CD4-positive, alpha-beta T cell treated with Interleukin-12 subunit alpha and Interleukin-12 subunit beta, for 1 hour (primary cell): ENCODE measurements at regions not wholly inside any gene's neighbourhood (a gene's known extent, or its start where the extent isn't known, plus 50 kb on each side); places are given as distances from the start of the nearest gene placed in this dataset.

Source experiments
- DNase-seq: peaks from one replicate; pipeline ENCODE4 v3.0.0-alpha.2; 2020

DNA sequence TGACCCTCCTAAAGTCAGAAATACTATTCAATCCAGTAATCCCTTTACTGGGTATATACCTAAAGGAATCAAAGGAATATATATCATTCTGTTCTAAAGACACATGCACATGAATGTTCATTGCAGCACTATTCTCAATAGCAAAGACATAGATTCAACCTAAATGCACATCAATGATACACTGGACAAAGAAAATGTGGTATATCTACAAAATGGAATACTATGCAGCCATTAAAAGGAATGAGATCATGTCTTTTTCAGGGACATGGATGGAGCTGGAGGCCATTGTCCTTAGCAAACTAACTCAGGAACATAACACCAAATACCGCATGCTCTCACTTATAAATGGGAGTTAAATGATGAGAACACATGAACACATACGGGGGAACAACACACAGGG lies 306.0 kb upstream of the EPHA5 start:
- no peak for DNase-seq

DNA sequence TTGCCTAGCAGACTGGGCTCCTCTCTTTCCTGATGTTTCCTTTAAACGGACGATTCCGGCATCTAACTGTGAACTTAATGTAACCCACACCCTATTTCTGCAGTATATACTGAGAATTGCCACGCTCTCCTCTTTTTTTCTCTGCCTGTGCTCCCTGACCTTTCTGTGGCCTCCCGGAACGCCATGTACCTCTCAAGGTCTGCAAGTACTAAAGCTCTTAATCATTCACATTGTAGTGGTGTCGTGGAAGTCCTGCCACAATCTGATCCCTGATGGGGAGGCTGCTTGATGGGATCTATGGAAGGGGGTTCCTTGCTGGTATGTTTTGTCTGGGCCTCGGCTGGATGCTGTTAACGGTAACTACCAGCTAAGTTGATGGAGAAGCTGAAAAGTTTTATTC lies 302.9 kb upstream of the EPHA5 start:
- DNase-seq = no peak

DNA sequence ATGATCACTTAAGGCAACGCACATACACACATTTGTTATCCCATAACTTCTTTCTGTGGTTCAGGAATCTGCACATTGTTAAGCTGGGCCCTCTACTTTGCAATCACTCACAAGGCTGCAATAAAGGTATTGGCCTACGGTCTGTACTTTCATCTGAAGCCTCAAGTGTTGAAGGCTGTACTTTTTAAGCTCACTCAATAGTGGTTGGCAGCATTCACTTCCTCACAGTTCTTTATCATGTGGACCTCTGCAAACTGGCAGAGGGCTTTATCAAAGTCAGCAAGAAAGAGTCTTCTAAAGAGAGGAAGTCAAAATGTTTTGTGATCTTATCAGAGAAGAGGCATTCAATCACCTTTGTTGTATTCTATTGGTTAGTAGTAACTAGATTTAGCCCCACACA lies 301.4 kb upstream of the EPHA5 start:
- DNase-seq = no peak

DNA sequence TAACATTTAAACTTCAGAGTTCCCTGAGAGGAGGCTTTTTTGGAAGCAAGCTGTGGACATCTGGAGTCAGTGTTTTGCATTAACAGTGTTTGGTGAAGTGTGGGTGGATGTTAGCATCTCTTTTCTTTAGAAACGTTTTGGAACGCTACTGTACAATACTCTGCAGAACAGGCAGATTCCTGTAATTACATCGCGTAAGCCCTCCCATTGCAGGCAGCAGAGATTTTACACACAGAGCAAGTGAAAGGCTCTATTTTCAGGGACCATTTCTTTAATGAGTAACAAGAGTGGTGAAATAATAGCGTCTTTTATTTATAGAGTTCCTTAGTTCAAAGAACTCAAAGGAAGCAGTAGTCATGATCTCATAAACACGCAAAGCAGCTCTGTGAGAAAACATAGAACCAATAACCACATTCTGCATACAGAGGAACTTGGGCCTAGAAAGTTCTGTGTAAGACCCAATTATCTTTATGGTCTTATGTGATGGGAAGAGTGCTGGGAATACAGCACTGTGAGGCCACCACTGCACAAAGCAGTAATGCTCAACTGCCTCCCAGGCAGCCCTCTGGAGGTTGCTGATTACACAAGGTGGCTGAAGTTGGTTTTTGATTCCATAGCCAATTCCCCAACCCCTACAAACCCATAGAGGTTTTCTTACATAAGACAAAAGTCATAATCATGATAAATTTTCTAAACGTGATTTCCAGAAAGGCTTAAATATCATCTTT lies 298.7 kb upstream of the EPHA5 start:
- no peak for DNase-seq

GRCh38 chr4:65960751-65961150 lies 290.5 kb upstream of the EPHA5 start:
- DNase-seq = no peak

GRCh38 chr4:65954416-65954815 lies 284.1 kb upstream of the EPHA5 start:
- no peak for DNase-seq

- no peak for DNase-seq
These were observed 280.9 kb upstream of the EPHA5 start for GRCh38 chr4:65951177-65951576.

- DNase-seq = no peak
These were observed 272.8 kb upstream of the EPHA5 start for GRCh38 chr4:65943076-65943475.

GRCh38 chr4:65924843-65925242 lies 254.6 kb upstream of the EPHA5 start:
- no peak for DNase-seq

DNA sequence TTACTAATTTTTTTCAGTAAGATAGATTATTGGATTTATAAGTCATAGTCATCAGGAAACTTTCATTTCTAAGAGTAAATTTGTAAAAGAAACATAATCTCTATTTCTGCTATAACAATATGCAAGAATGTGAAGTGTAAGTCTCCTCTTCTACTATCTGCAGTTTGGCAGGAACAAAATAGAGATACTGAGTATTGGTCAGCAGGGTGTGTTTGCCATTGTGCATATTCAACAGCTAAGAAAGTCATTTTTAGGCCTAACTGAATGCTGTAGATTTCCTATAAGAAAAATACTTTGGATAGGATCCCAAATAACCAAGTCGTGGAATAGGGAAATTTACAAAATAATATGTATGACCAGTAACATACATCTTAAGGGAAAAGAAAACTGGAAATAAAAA lies 253.3 kb upstream of the EPHA5 start:
- no peak for DNase-seq

- no peak for DNase-seq
These were observed 250.9 kb upstream of the EPHA5 start for GRCh38 chr4:65921180-65921579.

DNA sequence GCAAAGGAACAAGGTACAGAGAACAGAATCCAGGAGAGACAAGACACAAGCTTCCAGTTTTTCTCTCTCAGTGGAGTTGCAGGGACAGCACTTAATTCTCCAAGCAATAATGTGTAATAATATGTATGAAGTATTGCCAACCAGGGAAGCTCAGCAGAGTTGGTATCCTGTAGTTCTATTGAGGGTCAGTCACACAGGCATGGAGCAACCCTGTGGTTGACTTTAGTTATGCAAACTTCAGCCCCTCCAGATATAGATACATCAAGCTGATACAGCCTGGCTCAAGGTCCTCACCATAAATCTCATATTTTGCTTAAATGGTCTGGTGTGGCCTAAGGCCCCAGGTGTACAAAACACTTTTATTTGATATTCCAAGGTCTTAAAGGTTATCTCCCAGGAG lies 248.6 kb upstream of the EPHA5 start:
- DNase-seq = no peak

DNA sequence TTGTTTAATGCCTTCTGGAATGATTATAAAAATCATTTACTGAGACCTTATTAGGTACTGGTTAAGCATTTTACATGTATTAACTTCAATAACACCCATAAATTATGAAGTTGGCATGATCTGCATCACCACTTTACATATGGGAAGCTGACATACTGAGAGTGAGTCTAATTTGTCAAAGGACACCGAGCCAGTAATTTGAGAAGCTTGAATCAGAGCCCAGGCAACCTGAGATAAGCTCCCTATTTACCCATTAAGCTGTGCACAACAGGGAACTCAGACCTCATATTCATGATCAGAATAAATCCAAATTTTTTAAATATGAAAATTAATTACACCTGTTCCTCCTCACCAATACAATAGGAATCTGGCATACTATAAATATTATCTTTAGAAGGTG lies 247.9 kb upstream of the EPHA5 start:
- DNase-seq = no peak

DNA sequence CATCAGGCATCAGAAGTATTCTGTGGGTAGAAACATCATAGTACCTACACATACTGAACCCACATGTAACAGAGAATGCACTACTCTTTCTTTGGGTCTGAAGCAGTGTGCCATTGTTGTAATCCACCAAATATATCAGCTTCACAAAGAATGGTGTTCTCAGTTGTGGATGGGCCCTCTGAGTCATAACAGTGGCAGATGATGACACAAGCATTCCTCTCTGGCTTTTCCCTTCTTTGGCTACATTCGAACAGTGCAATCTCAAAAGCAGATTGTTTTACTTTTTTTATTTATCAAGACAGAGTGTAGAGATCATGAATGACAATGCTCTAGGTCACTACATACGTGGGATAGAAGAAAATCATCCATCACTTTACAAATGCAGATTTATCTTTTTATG lies 247.2 kb upstream of the EPHA5 start:
- DNase-seq = no peak

DNA sequence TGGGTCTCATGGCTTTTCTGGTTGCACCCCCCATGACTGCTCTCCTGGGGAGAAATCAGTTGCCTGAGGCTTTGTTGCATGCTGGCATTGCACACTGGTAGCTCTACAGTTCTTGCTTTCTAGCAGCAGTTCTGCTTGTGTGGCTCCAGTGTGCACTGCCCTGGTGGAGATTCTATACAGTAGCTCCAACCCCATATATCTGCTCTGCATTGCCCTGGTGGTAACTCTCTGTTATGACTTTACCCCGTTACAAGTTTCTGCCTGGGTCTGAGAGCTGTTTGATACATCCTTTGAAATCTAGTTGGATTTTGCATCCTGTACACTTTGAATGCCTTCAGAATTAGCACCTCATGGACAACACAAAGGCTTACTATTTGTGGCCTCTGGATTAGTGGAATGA lies 241.4 kb upstream of the EPHA5 start:
- DNase-seq = no peak

- DNase-seq = no peak
These were observed 223.9 kb upstream of the EPHA5 start for GRCh38 chr4:65893957-65894755.

- DNase-seq = no peak
These were observed 223.0 kb upstream of the EPHA5 start for GRCh38 chr4:65893271-65893670.

DNA sequence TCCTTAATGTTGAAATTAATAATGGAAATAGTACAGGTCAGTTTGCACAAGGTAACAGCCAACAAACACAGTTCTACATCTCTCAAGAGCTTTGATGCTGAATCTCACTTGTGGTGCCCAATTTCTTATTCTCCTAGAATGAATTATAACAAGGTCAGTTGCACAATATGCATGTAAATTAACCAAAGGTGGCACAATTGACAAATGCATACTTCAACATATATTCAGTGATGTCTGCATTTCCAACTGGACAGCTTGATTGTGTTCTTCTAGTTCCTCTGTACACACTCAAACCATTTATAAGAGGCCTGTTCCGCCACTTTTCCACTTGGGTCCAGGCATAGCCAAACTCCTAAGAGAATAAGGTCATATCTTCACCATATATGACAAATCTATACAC lies 210.3 kb upstream of the EPHA5 start:
- DNase-seq = no peak

- no peak for DNase-seq
These were observed 198.0 kb upstream of the EPHA5 start for GRCh38 chr4:65868096-65868824.

DNA sequence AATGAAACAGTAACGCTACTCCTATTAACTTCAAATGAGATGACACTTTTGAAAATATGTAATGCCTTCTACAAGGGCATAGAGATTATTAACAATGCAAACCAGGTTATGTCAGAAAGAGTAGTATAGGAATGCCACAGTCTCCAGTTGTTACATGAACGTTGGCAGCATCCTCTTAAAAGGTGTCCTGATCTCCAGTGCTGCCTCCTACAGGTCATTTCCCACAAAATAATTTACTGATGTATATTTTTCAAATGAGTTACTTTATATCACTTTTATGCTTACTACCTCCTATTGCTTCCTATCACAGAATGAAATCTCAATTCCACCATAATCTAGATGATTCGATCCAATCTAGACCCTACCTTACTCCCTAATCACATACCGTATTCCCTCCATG lies 195.2 kb upstream of the EPHA5 start:
- DNase-seq = no peak

DNA sequence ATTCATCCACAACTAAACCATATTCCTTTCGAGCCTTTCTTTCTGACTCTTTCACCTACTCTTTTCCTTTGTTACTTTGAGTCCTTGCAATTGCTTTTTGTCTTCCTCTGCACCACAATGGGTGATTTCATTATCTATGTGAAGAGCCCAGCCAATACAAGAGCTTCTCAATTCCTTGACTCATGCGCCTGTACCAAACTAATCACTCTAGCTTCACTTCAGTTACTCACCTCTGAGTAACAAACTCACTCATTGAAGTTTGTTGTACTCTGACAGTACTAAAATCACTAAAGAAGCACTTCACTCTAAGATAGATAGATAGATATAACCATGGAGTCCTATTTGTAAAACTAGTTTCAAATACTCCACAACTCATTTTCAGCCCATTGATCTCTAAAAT lies 191.7 kb upstream of the EPHA5 start:
- DNase-seq = no peak

DNA sequence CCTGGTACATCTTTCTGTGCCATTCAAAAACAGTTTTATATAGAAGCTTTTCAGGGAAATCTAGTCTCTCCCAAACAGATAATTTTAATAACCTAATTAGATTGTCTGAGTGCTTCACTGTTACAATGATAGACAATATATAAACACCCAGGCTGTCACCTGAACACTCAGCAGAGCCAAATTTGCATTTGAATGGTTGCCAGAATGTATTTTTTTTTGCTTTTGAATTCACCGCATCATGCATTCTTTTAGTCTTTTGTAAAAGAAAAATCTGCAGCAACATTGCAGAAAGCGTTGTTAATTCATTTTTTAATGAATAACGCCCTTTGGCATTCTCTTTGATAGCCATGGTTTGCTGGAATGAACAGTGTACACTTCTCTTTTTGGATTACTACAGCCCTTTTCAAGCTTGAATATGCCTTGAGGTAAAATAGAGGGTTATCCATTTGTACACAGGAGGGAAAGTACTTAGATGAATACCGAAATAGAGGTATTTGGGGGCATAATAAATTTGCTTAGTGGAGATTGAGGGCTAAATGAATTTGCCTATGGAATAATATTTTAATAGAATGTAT lies 175.0 kb upstream of the EPHA5 start:
- DNase-seq = no peak

DNA sequence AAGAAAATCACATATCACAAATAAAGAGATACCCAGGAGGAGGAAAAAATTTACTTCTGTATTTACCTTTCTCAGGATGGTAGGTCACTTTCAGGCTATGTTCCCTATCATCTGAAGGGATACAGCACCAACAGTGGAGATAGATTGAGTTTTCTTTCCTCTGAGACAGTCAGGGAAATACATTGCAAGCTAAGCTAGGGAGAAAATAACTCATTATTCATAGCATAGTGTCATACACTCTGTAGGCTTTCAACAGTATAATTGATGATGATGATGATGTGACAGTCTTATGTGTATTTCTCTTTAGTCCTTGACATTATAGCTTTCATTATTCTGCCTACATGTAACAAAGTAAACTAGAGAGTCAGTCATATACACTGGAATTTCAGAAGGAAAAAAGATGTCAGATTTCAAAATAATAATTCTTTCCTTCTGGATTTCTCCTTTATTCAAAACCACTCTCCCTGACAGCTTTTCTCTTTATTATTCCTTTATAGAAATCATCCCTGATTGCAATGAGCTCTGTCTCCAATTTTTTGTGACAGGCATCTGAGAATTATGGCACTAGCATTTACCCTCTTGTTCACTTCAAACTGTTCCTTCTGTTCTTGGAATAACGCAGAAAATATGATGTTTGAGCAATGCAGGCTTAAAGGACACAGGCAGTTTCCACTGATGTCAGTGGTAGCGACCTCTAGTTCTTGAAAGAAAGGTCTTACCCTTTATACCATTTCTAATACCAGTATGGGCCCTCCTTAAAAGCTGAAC lies 169.1 kb upstream of the EPHA5 start:
- DNase-seq = no peak
